ENCODE measurements at regions not wholly inside any gene's neighbourhood (a gene's known extent, or its start where the extent isn't known, plus 50 kb on each side); places are given as distances from the start of the nearest gene placed in this dataset.

GRCh38 chr7:138292951-138293350 is 167.1 kb upstream of the TRIM24 start:
- no peaks in the 10 kb centered on the region for H3K27me3 ChIP-seq (ENCODE audit: insufficient read depth, low read length)
- H3K9ac ChIP-seq (ENCODE audit: low read depth, low read length) = no peak overlapping the region
- no peaks in the 10 kb centered on the region for H3K4me1 ChIP-seq (ENCODE audit: insufficient read depth, low read length)
- H3K27ac ChIP-seq (ENCODE audit: low read length) = no peak overlapping the region
- no peak overlapping the region for H3K4me3 ChIP-seq (ENCODE audit: low read length)
- peaks cover 18% of the 10 kb centered on the region for H3K9me3 ChIP-seq (ENCODE audit: insufficient read depth, low read depth, low read length)
- H3K36me3 ChIP-seq (ENCODE audit: insufficient read depth, low read depth, low read length) = no peaks in the 10 kb centered on the region; the same call in 1 of the 2 replicates

GRCh38 chr7:138295049-138295637 is 164.9 kb upstream of the TRIM24 start:
- Histone ChIP-seq H3K9ac (ENCODE audit: low read depth, low read length) (no peak overlapping the region), H3K27ac (ENCODE audit: low read length) (no peak overlapping the region), H3K4me1 (ENCODE audit: insufficient read depth, low read length) (no peaks in the 10 kb centered on the region)

GRCh38 chr7:138297526-138297925 is 162.5 kb upstream of the TRIM24 start:
- no peaks in the 10 kb centered on the region for H3K27me3 ChIP-seq (ENCODE audit: insufficient read depth, low read length)
- H3K4me1 ChIP-seq (ENCODE audit: insufficient read depth, low read length) = no peaks in the 10 kb centered on the region
- no peak overlapping the region for H3K9ac ChIP-seq (ENCODE audit: low read depth, low read length)
- H3K27ac ChIP-seq (ENCODE audit: low read length) = no peak overlapping the region
- no peaks in the 10 kb centered on the region for H3K9me3 ChIP-seq (ENCODE audit: insufficient read depth, low read depth, low read length)
- no peaks in the 10 kb centered on the region for H3K36me3 ChIP-seq (ENCODE audit: insufficient read depth, low read depth, low read length)
- no peak overlapping the region for H3K4me3 ChIP-seq (ENCODE audit: low read length)

More at GRCh38 chr7:138295049-138295637, 164.9 kb upstream of the TRIM24 start:
- Histone ChIP-seq H3K4me3 (ENCODE audit: low read length) (no peak overlapping the region), H3K9me3 (ENCODE audit: insufficient read depth, low read depth, low read length) (peaks cover 1% of the 10 kb centered on the region; the same call in 1 of the 2 replicates), H3K36me3 (ENCODE audit: insufficient read depth, low read depth, low read length) (no peaks in the 10 kb centered on the region), H3K27me3 (ENCODE audit: insufficient read depth, low read length) (no peaks in the 10 kb centered on the region)

- Histone ChIP-seq H3K4me3 (ENCODE audit: low read length) (no peak overlapping the region), H3K9me3 (ENCODE audit: insufficient read depth, low read depth, low read length) (no peaks in the 10 kb centered on the region), H3K27ac (ENCODE audit: low read length) (no peak overlapping the region), H3K27me3 (ENCODE audit: insufficient read depth, low read length) (no peaks in the 10 kb centered on the region), H3K36me3 (ENCODE audit: insufficient read depth, low read depth, low read length) (no peaks in the 10 kb centered on the region), H3K4me1 (ENCODE audit: insufficient read depth, low read length) (no peaks in the 10 kb centered on the region), H3K9ac (ENCODE audit: low read depth, low read length) (no peak overlapping the region)
Observed at GRCh38 chr7:138299066-138299465, 161.0 kb upstream of the TRIM24 start.

GRCh38 chr7:138303230-138304070 is 156.6 kb upstream of the TRIM24 start:
- H3K9me3 ChIP-seq (ENCODE audit: insufficient read depth, low read depth, low read length) = no peaks in the 10 kb centered on the region
- no peak overlapping the region for H3K9ac ChIP-seq (ENCODE audit: low read depth, low read length)
- no peaks in the 10 kb centered on the region for H3K4me1 ChIP-seq (ENCODE audit: insufficient read depth, low read length)
- no peak overlapping the region for H3K27ac ChIP-seq (ENCODE audit: low read length)
- H3K36me3 ChIP-seq (ENCODE audit: insufficient read depth, low read depth, low read length) = no peaks in the 10 kb centered on the region
- no peaks in the 10 kb centered on the region for H3K27me3 ChIP-seq (ENCODE audit: insufficient read depth, low read length)
- no peak overlapping the region for H3K4me3 ChIP-seq (ENCODE audit: low read length)

GRCh38 chr7:138304071-138304320 is 156.1 kb upstream of the TRIM24 start:
- Histone ChIP-seq H3K27me3 (ENCODE audit: insufficient read depth, low read length) (no peaks in the 10 kb centered on the region), H3K27ac (ENCODE audit: low read length) (no peak overlapping the region)

GRCh38 chr7:138307633-138308032 is 152.4 kb upstream of the TRIM24 start:
- Histone ChIP-seq H3K4me1 (ENCODE audit: insufficient read depth, low read length) (no peaks in the 10 kb centered on the region), H3K9ac (ENCODE audit: low read depth, low read length) (no peak overlapping the region), H3K36me3 (ENCODE audit: insufficient read depth, low read depth, low read length) (no peaks in the 10 kb centered on the region), H3K27me3 (ENCODE audit: insufficient read depth, low read length) (no peaks in the 10 kb centered on the region), H3K9me3 (ENCODE audit: insufficient read depth, low read depth, low read length) (peaks cover 5% of the 10 kb centered on the region; the same call in 1 of the 2 replicates), H3K27ac (ENCODE audit: low read length) (no peak overlapping the region), H3K4me3 (ENCODE audit: low read length) (no peak overlapping the region)

More at GRCh38 chr7:138304071-138304320, 156.1 kb upstream of the TRIM24 start:
- no peaks in the 10 kb centered on the region for H3K9me3 ChIP-seq (ENCODE audit: insufficient read depth, low read depth, low read length)
- no peaks in the 10 kb centered on the region for H3K4me1 ChIP-seq (ENCODE audit: insufficient read depth, low read length)
- H3K9ac ChIP-seq (ENCODE audit: low read depth, low read length) = no peak overlapping the region
- no peaks in the 10 kb centered on the region for H3K36me3 ChIP-seq (ENCODE audit: insufficient read depth, low read depth, low read length)
- no peak overlapping the region for H3K4me3 ChIP-seq (ENCODE audit: low read length)

GRCh38 chr7:138308136-138308535 is 151.9 kb upstream of the TRIM24 start:
- Histone ChIP-seq H3K4me1 (ENCODE audit: insufficient read depth, low read length) (no peaks in the 10 kb centered on the region), H3K9me3 (ENCODE audit: insufficient read depth, low read depth, low read length) (peaks cover 5% of the 10 kb centered on the region; the same call in 1 of the 2 replicates), H3K36me3 (ENCODE audit: insufficient read depth, low read depth, low read length) (no peaks in the 10 kb centered on the region), H3K27me3 (ENCODE audit: insufficient read depth, low read length) (no peaks in the 10 kb centered on the region), H3K27ac (ENCODE audit: low read length) (no peak overlapping the region), H3K9ac (ENCODE audit: low read depth, low read length) (no peak overlapping the region), H3K4me3 (ENCODE audit: low read length) (no peak overlapping the region)

GRCh38 chr7:138309186-138309585 is 150.9 kb upstream of the TRIM24 start:
- Histone ChIP-seq H3K4me3 (ENCODE audit: low read length) (no peak overlapping the region), H3K9ac (ENCODE audit: low read depth, low read length) (no peak overlapping the region), H3K27me3 (ENCODE audit: insufficient read depth, low read length) (no peaks in the 10 kb centered on the region), H3K9me3 (ENCODE audit: insufficient read depth, low read depth, low read length) (peaks cover 5% of the 10 kb centered on the region; the same call in 1 of the 2 replicates), H3K36me3 (ENCODE audit: insufficient read depth, low read depth, low read length) (no peaks in the 10 kb centered on the region), H3K27ac (ENCODE audit: low read length) (no peak overlapping the region), H3K4me1 (ENCODE audit: insufficient read depth, low read length) (no peaks in the 10 kb centered on the region)

GRCh38 chr7:138313829-138314178 is 146.3 kb upstream of the TRIM24 start:
- H3K27ac ChIP-seq (ENCODE audit: low read length) = no peak overlapping the region
- H3K9ac ChIP-seq (ENCODE audit: low read depth, low read length) = no peak overlapping the region
- no peak overlapping the region for H3K4me3 ChIP-seq (ENCODE audit: low read length)

GRCh38 chr7:138316421-138317043 is 143.5 kb upstream of the TRIM24 start:
- H3K36me3 ChIP-seq (ENCODE audit: insufficient read depth, low read depth, low read length) = no peaks in the 10 kb centered on the region
- H3K27me3 ChIP-seq (ENCODE audit: insufficient read depth, low read length) = no peaks in the 10 kb centered on the region
- no peak overlapping the region for H3K4me3 ChIP-seq (ENCODE audit: low read length)
- no peaks in the 10 kb centered on the region for H3K4me1 ChIP-seq (ENCODE audit: insufficient read depth, low read length)
- no peak overlapping the region for H3K27ac ChIP-seq (ENCODE audit: low read length)
- H3K9me3 ChIP-seq (ENCODE audit: insufficient read depth, low read depth, low read length) = no peaks in the 10 kb centered on the region; the same call in 1 of the 2 replicates
- H3K9ac ChIP-seq (ENCODE audit: low read depth, low read length) = no peak overlapping the region

More at GRCh38 chr7:138313829-138314178, 146.3 kb upstream of the TRIM24 start:
- peaks cover 5% of the 10 kb centered on the region; the same call in 1 of the 2 replicates for H3K9me3 ChIP-seq (ENCODE audit: insufficient read depth, low read depth, low read length)
- H3K36me3 ChIP-seq (ENCODE audit: insufficient read depth, low read depth, low read length) = no peaks in the 10 kb centered on the region
- H3K27me3 ChIP-seq (ENCODE audit: insufficient read depth, low read length) = no peaks in the 10 kb centered on the region
- no peaks in the 10 kb centered on the region for H3K4me1 ChIP-seq (ENCODE audit: insufficient read depth, low read length)

Measured in iPS-20b (cell line).